ENCODE measurements at regions not wholly inside any gene's neighbourhood (a gene's known extent, or its start where the extent isn't known, plus 50 kb on each side); places are given as distances from the start of the nearest gene placed in this dataset.

- Mint-ChIP-seq H3K4me3 (no peak overlapping the region), H3K4me1 (peaks cover 48% of the 10 kb centered on the region), H3K27ac (no peak overlapping the region), H3K9me3 (no peaks in the 10 kb centered on the region), H3K36me3 (ENCODE audit: low read depth) (no peaks in the 10 kb centered on the region), H3K27me3 (ENCODE audit: insufficient read depth) (peaks cover 30% of the 10 kb centered on the region)
- H3K9ac ChIP-seq (ENCODE audit: extremely low read depth, low read length, poor library complexity, severe bottlenecking) = no peak overlapping the region
- no peaks in the 10 kb centered on the region for H3K9me3 ChIP-seq (ENCODE audit: control insufficient read depth, low read length)
- WGBS, 2 experiments (ENCODE audit: insufficient coverage in 1 of 2, insufficient read length in 1 of 2) = 96 to 100% methylated on average over 1 to 3 of the region's 3 CpGs
- peaks cover 17% of the 10 kb centered on the region for H3K4me1 ChIP-seq (ENCODE audit: control insufficient read depth, insufficient read depth, low read length)
- H3K27ac ChIP-seq (ENCODE audit: low read depth, low read length) = no peak overlapping the region
- no peak overlapping the region for H3K4me3 ChIP-seq (ENCODE audit: low read length)
- no peaks in the 10 kb centered on the region for H3K36me3 ChIP-seq (ENCODE audit: control insufficient read depth, insufficient read depth, low read length)
- DNase-seq = no peak
- peaks cover 8% of the 10 kb centered on the region for H3K27me3 ChIP-seq (ENCODE audit: control insufficient read depth, insufficient read depth, low read length, poor library complexity, severe bottlenecking)
- TF ChIP-seq CTCF (conservative IDR thresholded peaks at IDR 0.05) = no peak
Measured at GRCh38 chr5:160929906-160930305, 77.9 kb upstream of the ATP10B start.

GRCh38 chr5:160929360-160929759, 77.3 kb upstream of the ATP10B start:
- Mint-ChIP-seq H3K36me3 (ENCODE audit: low read depth) (no peaks in the 10 kb centered on the region), H3K9me3 (no peaks in the 10 kb centered on the region), H3K4me3 (no peak overlapping the region), H3K4me1 (peaks cover 54% of the 10 kb centered on the region), H3K27ac (no peak overlapping the region), H3K27me3 (ENCODE audit: insufficient read depth) (peaks cover 27% of the 10 kb centered on the region)
- Histone ChIP-seq H3K9ac (ENCODE audit: extremely low read depth, low read length, poor library complexity, severe bottlenecking) (no peak overlapping the region), H3K4me3 (ENCODE audit: low read length) (no peak overlapping the region), H3K9me3 (ENCODE audit: control insufficient read depth, low read length) (no peaks in the 10 kb centered on the region), H3K27me3 (ENCODE audit: control insufficient read depth, insufficient read depth, low read length, poor library complexity, severe bottlenecking) (peaks cover 8% of the 10 kb centered on the region), H3K27ac (ENCODE audit: low read depth, low read length) (no peak overlapping the region), H3K4me1 (ENCODE audit: control insufficient read depth, insufficient read depth, low read length) (peaks cover 17% of the 10 kb centered on the region), H3K36me3 (ENCODE audit: control insufficient read depth, insufficient read depth, low read length) (no peaks in the 10 kb centered on the region)
- DNase-seq = no peak
- no peak for TF ChIP-seq CTCF (conservative IDR thresholded peaks at IDR 0.05)
- WGBS, 2 experiments (ENCODE audit: insufficient coverage in 1 of 2, insufficient read length in 1 of 2) = 83 to 94% methylated on average over 1 to 2 of the region's 2 CpGs

- Mint-ChIP-seq H3K9me3 (no peaks in the 10 kb centered on the region), H3K27ac (peak overlapping the region; percentile 48), H3K27me3 (ENCODE audit: insufficient read depth) (peaks cover 28% of the 10 kb centered on the region), H3K4me3 (no peak overlapping the region), H3K4me1 (peaks cover 73% of the 10 kb centered on the region), H3K36me3 (ENCODE audit: low read depth) (no peaks in the 10 kb centered on the region)
- H3K9ac ChIP-seq (ENCODE audit: extremely low read depth, low read length, poor library complexity, severe bottlenecking) = no peak overlapping the region
- H3K27me3 ChIP-seq (ENCODE audit: control insufficient read depth, insufficient read depth, low read length, poor library complexity, severe bottlenecking) = peaks cover 8% of the 10 kb centered on the region
- H3K27ac ChIP-seq (ENCODE audit: low read depth, low read length) = no peak overlapping the region
- no peak for TF ChIP-seq CTCF (conservative IDR thresholded peaks at IDR 0.05)
- H3K4me3 ChIP-seq (ENCODE audit: low read length) = peak overlapping the region; percentile 52
- no peak for DNase-seq
- 78 to 83% methylated on average over 4 to 6 of the region's 6 CpGs for WGBS, 2 experiments (ENCODE audit: insufficient coverage in 1 of 2, insufficient read length in 1 of 2)
- H3K36me3 ChIP-seq (ENCODE audit: control insufficient read depth, insufficient read depth, low read length) = no peaks in the 10 kb centered on the region
- peaks cover 22% of the 10 kb centered on the region for H3K4me1 ChIP-seq (ENCODE audit: control insufficient read depth, insufficient read depth, low read length)
- no peaks in the 10 kb centered on the region for H3K9me3 ChIP-seq (ENCODE audit: control insufficient read depth, low read length)
Measured at GRCh38 chr5:160926428-160926827, 74.4 kb upstream of the ATP10B start.

Measured in endodermal cell (in vitro differentiated cells).